Neural crest cell (in vitro differentiated cells): ENCODE measurements at regions not wholly inside any gene's neighbourhood (a gene's known extent, or its start where the extent isn't known, plus 50 kb on each side); places are given as distances from the start of the nearest gene placed in this dataset.

ENCODE experiments used
- DNase-seq: peaks from one replicate; pipeline ENCODE4 v3.0.0; 2021; ENCODE audit warnings: low read depth, mixed read lengths, low spot score
- H3K27ac Mint-ChIP-seq: one replicate; pipeline ENCODE4 v1.8.0; 2021; ENCODE audit warnings: mild to moderate bottlenecking, mixed read lengths; ENCODE audit not compliant: unreplicated experiment
- H3K27me3 Mint-ChIP-seq: 2 replicates; pipeline ENCODE4 v1.8.0; 2021; ENCODE audit warnings: low read depth, mild to moderate bottlenecking, mixed read lengths
- H3K36me3 Mint-ChIP-seq: 2 replicates; pipeline ENCODE4 v1.8.0; 2021; ENCODE audit warnings: low read depth, mild to moderate bottlenecking, mixed read lengths
- H3K4me1 Mint-ChIP-seq: 2 replicates; pipeline ENCODE4 v1.8.0; 2021; ENCODE audit warnings: mixed read lengths
- H3K4me3 Mint-ChIP-seq: one replicate; pipeline ENCODE4 v1.8.0; 2021; ENCODE audit warnings: mild to moderate bottlenecking, mixed read lengths
- H3K9me3 Mint-ChIP-seq: 2 replicates; pipeline ENCODE4 v1.8.0; 2021; ENCODE audit warnings: mixed read lengths
- CTCF ChIP-seq: fragments of 200-600 bp; sonication (generic); conservative IDR thresholded peaks from 2 replicates; pipeline ENCODE4 v1.5.0; 2021; ENCODE audit warnings: antibody characterized with exemption, mild to moderate bottlenecking

- no peaks in the 10 kb centered on the region for H3K36me3 Mint-ChIP-seq
- H3K27ac Mint-ChIP-seq = no peak overlapping the region
These were observed 64.9 kb upstream of the PALS2 start for GRCh38 chr7:24508316-24508715.

GRCh38 chr7:24510759-24511158 is 62.5 kb upstream of the PALS2 start:
- Mint-ChIP-seq H3K27me3 (no peaks in the 10 kb centered on the region), H3K27ac (no peak overlapping the region), H3K9me3 (peaks cover 6% of the 10 kb centered on the region), H3K4me1 (peaks cover 15% of the 10 kb centered on the region), H3K4me3 (no peak overlapping the region), H3K36me3 (no peaks in the 10 kb centered on the region)
- no peak for TF ChIP-seq CTCF
- DNase-seq = no peak

More at GRCh38 chr7:24508316-24508715, 64.9 kb upstream of the PALS2 start:
- DNase-seq = no peak
- no peak for TF ChIP-seq CTCF
- H3K4me1 Mint-ChIP-seq = peaks cover 15% of the 10 kb centered on the region
- no peaks in the 10 kb centered on the region for H3K27me3 Mint-ChIP-seq
- peaks cover 6% of the 10 kb centered on the region for H3K9me3 Mint-ChIP-seq
- H3K4me3 Mint-ChIP-seq = no peak overlapping the region

- no peak for TF ChIP-seq CTCF
- Mint-ChIP-seq H3K4me3 (no peak overlapping the region), H3K36me3 (no peaks in the 10 kb centered on the region), H3K27ac (no peak overlapping the region), H3K4me1 (peaks cover 6% of the 10 kb centered on the region), H3K27me3 (no peaks in the 10 kb centered on the region), H3K9me3 (peaks cover 9% of the 10 kb centered on the region)
- DNase-seq = no peak
These were observed 56.1 kb upstream of the PALS2 start for GRCh38 chr7:24517166-24517565.

- H3K27me3 Mint-ChIP-seq = no peaks in the 10 kb centered on the region
- no peak overlapping the region for H3K27ac Mint-ChIP-seq
These were observed 51.2 kb upstream of the PALS2 start for GRCh38 chr7:24521917-24522623.

More at GRCh38 chr7:24521917-24522623, 51.2 kb upstream of the PALS2 start:
- H3K9me3 Mint-ChIP-seq = no peaks in the 10 kb centered on the region
- DNase-seq = no peak
- TF ChIP-seq CTCF = no peak
- no peak overlapping the region for H3K4me3 Mint-ChIP-seq
- H3K4me1 Mint-ChIP-seq = peaks cover 6% of the 10 kb centered on the region
- no peaks in the 10 kb centered on the region for H3K36me3 Mint-ChIP-seq
